22Rv1 (cell line): ENCODE measurements at regions not wholly inside any gene's neighbourhood (a gene's known extent, or its start where the extent isn't known, plus 50 kb on each side); places are given as distances from the start of the nearest gene placed in this dataset.

Experiments used
- ZFX ChIP-seq: fragments of 450-650 bp; IDR thresholded peaks from 2 replicates; pipeline ENCODE4 v1.6.1; 2017; ENCODE audit warnings: antibody characterized with exemption, borderline replicate concordance
- TF ChIP-seq, protein P1 (sequence below): fragments of 450-650 bp; IDR thresholded peaks from 2 replicates; pipeline ENCODE4 v1.5.1; 2017; ENCODE audit warnings: mild to moderate bottlenecking

DNA sequence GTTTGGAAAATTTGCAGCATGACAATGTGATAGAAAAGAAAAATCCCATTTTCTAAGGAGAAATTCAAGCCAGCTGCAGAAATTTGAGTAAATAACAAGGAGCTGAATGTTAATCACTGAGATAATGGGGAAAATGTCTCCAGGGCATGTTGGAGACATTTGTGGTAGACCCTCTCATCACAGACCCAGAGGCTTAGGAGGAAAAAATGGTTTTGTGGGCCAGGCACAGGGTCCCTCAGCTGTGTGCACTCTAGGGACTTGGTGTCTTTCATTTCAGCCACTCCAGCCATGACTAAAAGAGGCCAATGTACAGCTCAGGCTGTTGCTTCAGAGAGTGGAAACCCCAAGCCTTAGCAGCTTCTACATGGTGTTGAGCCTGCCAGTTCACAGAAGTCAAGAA lies 111.4 kb upstream of the SYT10 start:
- TF ChIP-seq, protein P1, sequence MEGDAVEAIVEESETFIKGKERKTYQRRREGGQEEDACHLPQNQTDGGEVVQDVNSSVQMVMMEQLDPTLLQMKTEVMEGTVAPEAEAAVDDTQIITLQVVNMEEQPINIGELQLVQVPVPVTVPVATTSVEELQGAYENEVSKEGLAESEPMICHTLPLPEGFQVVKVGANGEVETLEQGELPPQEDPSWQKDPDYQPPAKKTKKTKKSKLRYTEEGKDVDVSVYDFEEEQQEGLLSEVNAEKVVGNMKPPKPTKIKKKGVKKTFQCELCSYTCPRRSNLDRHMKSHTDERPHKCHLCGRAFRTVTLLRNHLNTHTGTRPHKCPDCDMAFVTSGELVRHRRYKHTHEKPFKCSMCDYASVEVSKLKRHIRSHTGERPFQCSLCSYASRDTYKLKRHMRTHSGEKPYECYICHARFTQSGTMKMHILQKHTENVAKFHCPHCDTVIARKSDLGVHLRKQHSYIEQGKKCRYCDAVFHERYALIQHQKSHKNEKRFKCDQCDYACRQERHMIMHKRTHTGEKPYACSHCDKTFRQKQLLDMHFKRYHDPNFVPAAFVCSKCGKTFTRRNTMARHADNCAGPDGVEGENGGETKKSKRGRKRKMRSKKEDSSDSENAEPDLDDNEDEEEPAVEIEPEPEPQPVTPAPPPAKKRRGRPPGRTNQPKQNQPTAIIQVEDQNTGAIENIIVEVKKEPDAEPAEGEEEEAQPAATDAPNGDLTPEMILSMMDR: no peak
- TF ChIP-seq ZFX: no peak
